H1 (cell line): ENCODE measurements at regions not wholly inside any gene's neighbourhood (a gene's known extent, or its start where the extent isn't known, plus 50 kb on each side); places are given as distances from the start of the nearest gene placed in this dataset.

ENCODE experiments used
- CTCF ChIA-PET: fragments of 300-600 bp; sonication (Branson Sonifier 250); formaldehyde crosslinking; loops from one replicate; lab custom pipeline; 2021; ENCODE audit not compliant: partially characterized antibody; lab: Charles Lee
- POLR2A ChIA-PET: fragments of 300-600 bp; sonication (Branson Sonifier 250); formaldehyde crosslinking; loops from one replicate; lab custom pipeline; 2021; ENCODE audit warnings: inconsistent platforms; ENCODE audit not compliant: partially characterized antibody; lab: Charles Lee
- DNase-seq, 2 experiments: peaks; one replicate each; pipeline versions ENCODE4 v3.0.0 to v3.0.0-alpha.2; 2010 to 2022; ENCODE audit warnings: low spot score in 2 of 2, low read depth in 1 of 2, mixed read lengths in 1 of 2
- FAIRE-seq: peaks from 2 replicates; lab custom pipeline; 2011; peaks lifted over from hg19 to GRCh38; lab: Jason Lieb, UNC
- H2AFZ ChIP-seq: 2 replicates; pipeline ENCODE4 v1.8.1; 2012; ENCODE audit warnings: low read length, inconsistent platforms
- H2AK5ac ChIP-seq: 2 replicates; pipeline ENCODE4 v1.6.1; 2013; ENCODE audit warnings: low read depth, low read length
- H2BK120ac ChIP-seq: replicated peaks from 2 replicates; pipeline ENCODE3; 2013; ENCODE audit warnings: low read depth, low read length, inconsistent platforms
- H2BK12ac ChIP-seq: 2 replicates; pipeline ENCODE4 v1.6.1; 2013; ENCODE audit warnings: low read depth, low read length
- H2BK15ac ChIP-seq: 2 replicates; pipeline ENCODE4 v1.6.1; 2013; ENCODE audit warnings: low read length
- H2BK20ac ChIP-seq: 2 replicates; pipeline ENCODE4 v1.6.1; 2013; ENCODE audit warnings: low read length
- H2BK5ac ChIP-seq: 2 replicates; pipeline ENCODE4 v1.6.1; 2013; ENCODE audit warnings: low read depth, low read length
- H3K14ac ChIP-seq: 2 replicates; pipeline ENCODE4 v1.6.1; 2013; ENCODE audit warnings: inconsistent platforms; ENCODE audit not compliant: insufficient read length
- H3K18ac ChIP-seq: 2 replicates; pipeline ENCODE4 v1.6.1; 2013; ENCODE audit warnings: low read length; ENCODE audit errors: extremely low read depth
- H3K23ac ChIP-seq: 2 replicates; pipeline ENCODE4 v1.6.1; 2013; ENCODE audit warnings: inconsistent platforms; ENCODE audit not compliant: insufficient read length
- H3K23me2 ChIP-seq: 2 replicates; pipeline ENCODE4 v1.6.1; 2013; ENCODE audit warnings: low read depth, low read length
- H3K27ac ChIP-seq: 2 replicates; pipeline ENCODE4 v1.6.1; 2011; ENCODE audit warnings: low read depth, low read length, inconsistent platforms
- H3K27me3 ChIP-seq, 4 experiments: replicated peaks in 1 of 4; 1 replicate in 1 of 4; 2 replicates in 3 of 4; pipeline versions ENCODE4 v1.6.1 to v1.8.1; 2011 to 2013; ENCODE audit warnings: low read length in 3 of 4, mild to moderate bottlenecking in 3 of 4, inconsistent platforms in 2 of 4, mixed read lengths in 2 of 4, moderate library complexity in 1 of 4; ENCODE audit not compliant: control insufficient read depth in 3 of 4, insufficient read depth in 3 of 4; ENCODE audit errors: extremely low read depth in 1 of 4
- H3K36me3 ChIP-seq, 4 experiments: 2 replicates each; pipeline versions ENCODE4 v1.6.1 to v1.8.1; 2011 to 2013; ENCODE audit warnings: mild to moderate bottlenecking in 4 of 4, low read length in 3 of 4, moderate library complexity in 2 of 4, control low read depth in 1 of 4, inconsistent platforms in 1 of 4; ENCODE audit not compliant: insufficient read depth in 4 of 4, control insufficient read depth in 2 of 4
- H3K4ac ChIP-seq: replicated peaks from 2 replicates; pipeline ENCODE3; 2013; ENCODE audit warnings: low read length, low read depth, mixed read lengths, inconsistent platforms; ENCODE audit not compliant: insufficient read length
- H3K4me1 ChIP-seq, 4 experiments: replicated peaks in 1 of 4; 1 replicate in 1 of 4; 2 replicates in 3 of 4; pipeline versions ENCODE4 v1.6.1 to v1.8.1; 2011 to 2013; ENCODE audit warnings: low read length in 3 of 4, inconsistent platforms in 2 of 4, mixed read lengths in 1 of 4; ENCODE audit not compliant: insufficient read depth in 4 of 4, control insufficient read depth in 3 of 4
- H3K4me2 ChIP-seq, 2 experiments: 2 replicates each; pipeline versions ENCODE4 v1.6.1 to v1.8.1; 2011 to 2013; ENCODE audit warnings: low read depth in 2 of 2, low read length in 2 of 2, control low read depth in 1 of 2, inconsistent platforms in 1 of 2, mild to moderate bottlenecking in 1 of 2; ENCODE audit not compliant: insufficient read depth in 1 of 2
- H3K4me3 ChIP-seq, 4 experiments: fragments of 200-600, 300-600 bp in 1 of 4; sonication (generic), shearing (Covaris generic), sonication (Bioruptor Twin) in 1 of 4; 2 replicates each; pipeline versions ENCODE4 v1.5.1 to v1.8.1; 2011 to 2016; ENCODE audit warnings: low read length in 4 of 4, low read depth in 3 of 4, control low read depth in 2 of 4, inconsistent platforms in 2 of 4, mild to moderate bottlenecking in 2 of 4, mixed read lengths in 1 of 4, moderate library complexity in 1 of 4; ENCODE audit not compliant: insufficient read depth in 2 of 4; ENCODE audit errors: extremely low read depth in 1 of 4
- H3K56ac ChIP-seq: replicated peaks from 2 replicates; pipeline ENCODE3; 2013; ENCODE audit warnings: low read depth, mild to moderate bottlenecking, mixed read lengths, low read length, inconsistent platforms; ENCODE audit not compliant: insufficient read length
- H3K79me1 ChIP-seq: 2 replicates; pipeline ENCODE4 v1.6.1; 2013; ENCODE audit warnings: low read depth, low read length, control low read depth
- H3K79me2 ChIP-seq, 2 experiments: 2 replicates each; pipeline versions ENCODE4 v1.6.1 to v1.8.1; 2012 to 2013; ENCODE audit warnings: low read length in 2 of 2, mild to moderate bottlenecking in 2 of 2, inconsistent platforms in 1 of 2; ENCODE audit not compliant: insufficient read depth in 2 of 2, control insufficient read depth in 1 of 2
- H3K9ac ChIP-seq, 4 experiments: replicated peaks in 1 of 4; 1 replicate in 1 of 4; 2 replicates in 3 of 4; pipeline versions ENCODE4 v1.6.1 to v1.8.1; 2011 to 2013; ENCODE audit warnings: low read depth in 3 of 4, low read length in 3 of 4, control low read depth in 2 of 4, mild to moderate bottlenecking in 2 of 4, moderate library complexity in 2 of 4, inconsistent platforms in 1 of 4; ENCODE audit errors: extremely low read depth in 1 of 4
- H3K9me3 ChIP-seq, 2 experiments: 2 replicates each; pipeline versions ENCODE4 v1.6.1 to v1.8.1; 2012 to 2013; ENCODE audit warnings: mild to moderate bottlenecking in 2 of 2, moderate library complexity in 2 of 2, control low read depth in 1 of 2, inconsistent platforms in 1 of 2, low read depth in 1 of 2, low read length in 1 of 2, mixed read lengths in 1 of 2; ENCODE audit not compliant: insufficient read depth in 2 of 2
- H4K20me1 ChIP-seq, 2 experiments: replicated peaks in 1 of 2; 2 replicates each; pipeline versions ENCODE3 to v1.8.1; 2011 to 2013; ENCODE audit warnings: inconsistent platforms in 2 of 2, low read length in 2 of 2, mild to moderate bottlenecking in 1 of 2; ENCODE audit not compliant: insufficient read depth in 2 of 2, control insufficient read depth in 1 of 2
- H4K5ac ChIP-seq: 2 replicates; pipeline ENCODE4 v1.6.1; 2013; ENCODE audit warnings: low read length, low read depth, mixed read lengths, inconsistent platforms; ENCODE audit not compliant: insufficient read length
- H4K8ac ChIP-seq: 2 replicates; pipeline ENCODE4 v1.8.0; 2013; ENCODE audit warnings: mild to moderate bottlenecking, moderate library complexity, low read length, inconsistent platforms; ENCODE audit not compliant: insufficient read depth; ENCODE audit errors: extremely low read depth
- H4K91ac ChIP-seq: replicated peaks from 2 replicates; pipeline ENCODE3; 2013; ENCODE audit warnings: low read length, mixed read lengths, inconsistent platforms; ENCODE audit not compliant: insufficient read length
- ATF3 ChIP-seq: IDR thresholded peaks from 2 replicates; pipeline ENCODE4 v1.6.1; 2011; ENCODE audit warnings: low read depth, mild to moderate bottlenecking, low read length; ENCODE audit not compliant: insufficient read depth
- BRCA1 ChIP-seq: IDR thresholded peaks from 2 replicates; pipeline ENCODE4 v1.6.1; 2012; ENCODE audit warnings: low read depth, low read length, improper control_type of control experiment
- CHD2 ChIP-seq: IDR thresholded peaks from 2 replicates; pipeline ENCODE4 v1.6.1; 2012; ENCODE audit warnings: low read length, improper control_type of control experiment
- CREB1 ChIP-seq: IDR thresholded peaks from 2 replicates; pipeline ENCODE4 v1.6.1; 2012; ENCODE audit warnings: inconsistent platforms
- CTBP2 ChIP-seq: IDR thresholded peaks from 2 replicates; pipeline ENCODE4 v1.7.0; 2011; ENCODE audit warnings: borderline replicate concordance, mild to moderate bottlenecking, moderate library complexity, mixed read lengths, low read length; ENCODE audit not compliant: insufficient read depth, insufficient read length
- E2F6 ChIP-seq: IDR thresholded peaks from 2 replicates; pipeline ENCODE4 v1.6.1; 2012; ENCODE audit warnings: inconsistent platforms
- KDM5A ChIP-seq: fragments of 200-600 bp; IDR thresholded peaks from 2 replicates; pipeline ENCODE4 v1.7.1; 2012; ENCODE audit warnings: mild to moderate bottlenecking, low read length, inconsistent platforms, mixed read lengths
- MAX ChIP-seq: IDR thresholded peaks from 2 replicates; pipeline ENCODE4 v1.6.1; 2012; ENCODE audit warnings: inconsistent platforms
- SAP30 ChIP-seq: fragments of 300-600 bp; sonication (generic); IDR thresholded peaks from 2 replicates; pipeline ENCODE4 v1.7.1; 2012; ENCODE audit warnings: low read length, moderate library complexity, mild to moderate bottlenecking, inconsistent platforms; ENCODE audit not compliant: insufficient read depth, insufficient replicate concordance
- SIRT6 ChIP-seq: IDR thresholded peaks from one replicate; pipeline ENCODE4 v1.7.1; 2012; ENCODE audit warnings: low read length, inconsistent platforms
- WGBS, 2 experiments: shearing (Covaris generic) in 1 of 2; methylation state at CpG; one replicate each; pipeline versions ENCODE4 v1.1.6 to v1.1.7; 2013 to 2015; ENCODE audit warnings: low lambda C conversion rate in 2 of 2, mixed read lengths in 2 of 2, inconsistent platforms in 1 of 2, low coverage in 1 of 2, missing lambda C conversion rate in 1 of 2; ENCODE audit not compliant: insufficient replicate concordance in 2 of 2, insufficient coverage in 1 of 2, insufficient read length in 1 of 2; ENCODE audit errors: extremely low coverage in 1 of 2, missing lambda C conversion rate in 1 of 2; 5-methylcytosine and 5-hydroxymethylcytosine counted together

- Histone ChIP-seq H3K4me3 (no peak overlapping the region), H3K4me2 (no peak overlapping the region), H3K23me2 (peaks cover 2% of the 10 kb centered on the region; the same call in 1 of the 2 replicates), H2BK120ac (no peak overlapping the region), H4K8ac (no peak overlapping the region), H4K91ac (no peak overlapping the region), H4K20me1 (no peaks in the 10 kb centered on the region), H2BK15ac (no peak overlapping the region), H4K5ac (no peak overlapping the region), H2BK20ac (no peak overlapping the region), H3K79me1 (no peaks in the 10 kb centered on the region), H3K79me2 (no peaks in the 10 kb centered on the region), H2BK5ac (no peak overlapping the region), H3K27ac (no peak overlapping the region), H2BK12ac (no peak overlapping the region), H3K23ac (no peak overlapping the region), H3K36me3 (no peaks in the 10 kb centered on the region), H2AK5ac (no peak overlapping the region), H3K9ac (no peak overlapping the region), H3K14ac (no peak overlapping the region), H3K56ac (no peak overlapping the region), H3K27me3 (no peaks in the 10 kb centered on the region), H3K9me3 (no peaks in the 10 kb centered on the region), H3K4ac (no peak overlapping the region), H2AFZ (no peak overlapping the region), H3K4me1 (no peaks in the 10 kb centered on the region), H3K18ac (no peak overlapping the region; the same call in 1 of the 2 replicates)
- POLR2A ChIA-PET = no interaction called here
- WGBS, 2 experiments = 71% methylated on average over 3 of the region's 3 CpGs; no CpG with 5 or more reads in 1 of the 2 experiments
- DNase-seq = no peak
- CTCF ChIA-PET = no interaction called here
- FAIRE-seq = no peak
- TF ChIP-seq CHD2 = no peak
- TF ChIP-seq MAX = no peak
- TF ChIP-seq SAP30 = no peak
- TF ChIP-seq SIRT6 = no peak
- TF ChIP-seq CTBP2 = no peak
- TF ChIP-seq BRCA1 = no peak
- TF ChIP-seq ATF3 = no peak
- no peak for TF ChIP-seq KDM5A
- no peak for TF ChIP-seq E2F6
- no peak for TF ChIP-seq CREB1
Observed at GRCh38 chr10:128382225-128382624, 256.0 kb upstream of the MKI67 start.
